ENCODE measurements at regions not wholly inside any gene's neighbourhood (a gene's known extent, or its start where the extent isn't known, plus 50 kb on each side); places are given as distances from the start of the nearest gene placed in this dataset.

DNA sequence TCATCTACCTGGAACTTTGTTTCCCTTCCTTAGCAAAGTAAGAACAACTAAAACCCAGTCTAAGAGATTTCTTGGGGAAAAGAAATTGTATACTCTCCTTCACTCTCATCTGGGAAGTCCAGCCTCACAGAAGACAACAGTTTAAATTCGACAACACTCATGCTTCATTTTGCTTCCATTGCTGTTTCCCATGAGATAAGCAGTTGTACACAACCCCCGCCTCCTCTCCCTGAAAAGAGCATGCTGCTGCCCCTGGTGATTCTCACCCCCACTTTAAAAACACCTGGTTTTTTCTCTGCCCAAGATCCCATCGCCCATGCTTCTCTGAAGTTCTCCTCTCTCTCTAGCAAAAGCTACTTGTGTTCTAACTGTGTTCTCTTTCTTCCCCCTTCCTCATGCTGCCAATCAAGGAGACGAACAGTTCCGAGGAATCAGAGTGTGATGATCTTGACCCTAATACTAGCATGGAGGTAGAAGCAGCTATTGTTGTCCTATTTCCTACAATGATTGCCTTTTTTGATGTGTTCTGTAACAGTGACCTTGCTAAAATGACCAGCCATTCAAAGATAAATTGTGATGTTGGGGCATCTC, 51.1 kb upstream of the UMPS start:
- TF ChIP-seq, protein P1, sequence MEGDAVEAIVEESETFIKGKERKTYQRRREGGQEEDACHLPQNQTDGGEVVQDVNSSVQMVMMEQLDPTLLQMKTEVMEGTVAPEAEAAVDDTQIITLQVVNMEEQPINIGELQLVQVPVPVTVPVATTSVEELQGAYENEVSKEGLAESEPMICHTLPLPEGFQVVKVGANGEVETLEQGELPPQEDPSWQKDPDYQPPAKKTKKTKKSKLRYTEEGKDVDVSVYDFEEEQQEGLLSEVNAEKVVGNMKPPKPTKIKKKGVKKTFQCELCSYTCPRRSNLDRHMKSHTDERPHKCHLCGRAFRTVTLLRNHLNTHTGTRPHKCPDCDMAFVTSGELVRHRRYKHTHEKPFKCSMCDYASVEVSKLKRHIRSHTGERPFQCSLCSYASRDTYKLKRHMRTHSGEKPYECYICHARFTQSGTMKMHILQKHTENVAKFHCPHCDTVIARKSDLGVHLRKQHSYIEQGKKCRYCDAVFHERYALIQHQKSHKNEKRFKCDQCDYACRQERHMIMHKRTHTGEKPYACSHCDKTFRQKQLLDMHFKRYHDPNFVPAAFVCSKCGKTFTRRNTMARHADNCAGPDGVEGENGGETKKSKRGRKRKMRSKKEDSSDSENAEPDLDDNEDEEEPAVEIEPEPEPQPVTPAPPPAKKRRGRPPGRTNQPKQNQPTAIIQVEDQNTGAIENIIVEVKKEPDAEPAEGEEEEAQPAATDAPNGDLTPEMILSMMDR (IDR thresholded peaks at IDR 0.05): no peak
- no peak for TF ChIP-seq POLR2A (IDR thresholded peaks at IDR 0.05)
